GM18909 (cell line): ENCODE measurements at regions not wholly inside any gene's neighbourhood (a gene's known extent, or its start where the extent isn't known, plus 50 kb on each side); places are given as distances from the start of the nearest gene placed in this dataset.
A peak's percentile ranks its signal among the peaks of the same experiment; 100 is the strongest.

ENCODE experiments used
- ATAC-seq: cut with Tn5 transposase; IDR thresholded peaks from one replicate; pipeline ENCODE4 v1.9.1; 2021; ENCODE audit warnings: mild to moderate bottlenecking; ENCODE audit not compliant: unreplicated experiment, poor library complexity

- ATAC-seq: no peak
Observed at GRCh38 chr10:88122145-88122544, 258.7 kb downstream of the PTEN start.

DNA sequence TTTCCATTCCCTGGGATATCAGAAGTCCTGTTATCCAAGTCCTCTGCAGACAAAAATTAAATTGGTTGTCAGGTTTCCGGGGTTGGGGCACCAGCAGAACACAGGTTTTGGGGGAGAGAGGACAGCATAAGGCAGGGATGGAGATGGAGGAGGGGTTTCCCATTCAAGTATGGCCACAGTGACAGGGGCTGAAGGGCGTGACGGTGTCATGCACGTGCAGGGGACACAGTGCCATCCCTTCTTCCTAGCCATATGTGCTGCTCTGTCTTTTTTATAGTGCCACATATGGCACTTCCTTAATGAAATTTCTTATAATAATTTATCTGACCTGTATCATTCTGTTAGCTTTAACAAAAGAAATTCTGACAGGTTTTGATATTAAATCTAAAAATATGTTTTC lies 259.2 kb downstream of the PTEN start:
- ATAC-seq: no peak

GRCh38 chr10:88125766-88126165 lies 262.3 kb downstream of the PTEN start:
- no peak for ATAC-seq

GRCh38 chr10:88126699-88127098 lies 263.3 kb downstream of the PTEN start:
- ATAC-seq: no peak

- no peak for ATAC-seq
Observed at GRCh38 chr10:88127269-88127668, 263.8 kb downstream of the PTEN start.

- no peak for ATAC-seq
Observed at GRCh38 chr10:88127766-88128165, 264.3 kb downstream of the PTEN start.

DNA sequence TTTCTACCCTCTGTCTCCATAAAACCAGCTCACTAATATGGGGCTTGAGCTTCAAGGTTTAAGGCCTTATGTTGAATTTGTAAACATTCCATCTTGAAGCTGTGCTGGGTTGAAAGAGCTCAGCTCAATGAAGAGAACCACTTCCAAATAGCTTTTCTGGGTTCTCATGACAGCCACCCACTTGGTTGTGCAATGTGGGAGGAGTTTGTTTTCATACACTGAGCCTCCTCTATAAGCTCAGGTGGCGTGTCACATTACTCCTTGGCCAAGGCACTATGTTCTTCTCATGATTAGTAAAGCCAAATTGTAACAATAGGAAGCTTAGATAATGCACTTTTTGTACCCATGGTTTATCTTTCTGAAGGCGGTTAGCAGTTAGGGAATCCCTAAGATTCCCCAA lies 265.6 kb downstream of the PTEN start:
- ATAC-seq: no peak

- ATAC-seq: no peak
Observed at GRCh38 chr10:88130912-88131311, 267.5 kb downstream of the PTEN start.

DNA sequence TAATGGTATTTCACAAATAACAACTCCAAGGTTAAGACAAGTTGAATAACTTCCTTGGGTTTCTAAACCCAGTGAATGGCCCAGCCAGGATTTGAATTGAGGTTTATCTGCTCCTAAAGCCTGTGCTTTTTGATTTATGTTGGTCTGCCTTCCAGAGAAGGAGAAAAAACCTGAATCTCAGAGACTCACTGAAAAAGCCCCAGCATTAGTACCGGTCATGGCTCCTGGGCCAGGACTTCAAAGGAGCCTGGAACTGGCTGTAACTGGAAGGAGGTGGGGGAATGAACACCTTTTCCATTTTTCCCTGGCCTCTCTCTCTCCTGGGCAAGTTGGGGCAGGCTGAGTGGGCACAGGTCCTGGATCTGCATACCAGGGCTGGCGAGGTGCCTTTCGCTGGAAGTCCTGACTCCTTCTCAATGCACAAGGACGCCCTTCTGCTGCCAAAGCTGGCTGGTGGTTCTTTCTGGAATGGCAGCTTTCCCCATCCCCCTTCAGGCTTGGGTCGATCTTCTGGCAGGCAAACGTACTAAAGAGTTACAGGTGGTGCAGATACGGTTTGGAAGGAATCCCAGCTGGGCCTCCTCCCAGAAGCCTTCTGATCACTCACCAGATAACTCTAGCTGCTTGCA lies 268.2 kb downstream of the PTEN start:
- ATAC-seq: no peak

GRCh38 chr10:88136712-88137111 lies 273.3 kb downstream of the PTEN start:
- no peak for ATAC-seq

- ATAC-seq: peak; percentile 87
Observed at GRCh38 chr10:88138319-88138848, 275.0 kb downstream of the PTEN start.

DNA sequence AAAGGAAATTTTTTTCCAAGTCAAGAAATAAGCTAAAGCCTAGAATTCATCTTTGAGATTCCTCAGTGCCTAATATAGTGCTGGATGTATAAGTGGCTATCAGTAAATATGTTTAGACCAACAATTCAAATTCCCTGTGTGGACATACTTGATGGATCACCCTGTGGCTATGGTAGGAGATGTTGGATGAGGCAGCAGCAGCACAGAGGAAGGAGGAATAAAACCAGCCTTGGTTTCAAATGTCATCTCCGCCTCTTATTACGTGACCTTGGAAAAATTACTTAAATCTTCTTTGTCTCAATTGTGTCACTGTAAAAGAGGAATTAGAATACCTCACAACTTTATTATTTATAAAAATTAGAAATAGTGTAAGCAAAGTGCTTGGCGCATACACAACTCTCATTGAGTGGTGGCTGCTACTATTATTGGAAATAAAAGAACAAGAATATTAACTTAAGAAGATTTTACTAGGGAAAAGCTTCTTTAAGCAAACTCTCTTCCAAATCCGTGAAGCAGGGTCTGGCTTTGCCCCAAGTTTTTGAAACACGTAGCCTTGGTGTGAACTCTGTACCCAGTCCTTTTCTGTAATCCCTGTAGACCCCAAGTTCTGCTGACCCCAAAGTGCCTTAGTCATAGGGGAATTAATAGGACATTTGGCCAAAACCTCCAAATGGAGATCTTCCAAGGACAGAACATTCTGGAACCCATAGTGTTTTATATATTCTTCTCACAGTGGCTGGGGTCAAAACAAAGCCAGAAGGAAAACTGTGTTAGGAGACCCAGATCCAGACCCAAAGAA lies 283.8 kb downstream of the PTEN start:
- no peak for ATAC-seq

GRCh38 chr10:88149906-88150305 lies 286.5 kb downstream of the PTEN start:
- no peak for ATAC-seq

- no peak for ATAC-seq
Observed at GRCh38 chr10:88150339-88150738, 286.9 kb downstream of the PTEN start.

DNA sequence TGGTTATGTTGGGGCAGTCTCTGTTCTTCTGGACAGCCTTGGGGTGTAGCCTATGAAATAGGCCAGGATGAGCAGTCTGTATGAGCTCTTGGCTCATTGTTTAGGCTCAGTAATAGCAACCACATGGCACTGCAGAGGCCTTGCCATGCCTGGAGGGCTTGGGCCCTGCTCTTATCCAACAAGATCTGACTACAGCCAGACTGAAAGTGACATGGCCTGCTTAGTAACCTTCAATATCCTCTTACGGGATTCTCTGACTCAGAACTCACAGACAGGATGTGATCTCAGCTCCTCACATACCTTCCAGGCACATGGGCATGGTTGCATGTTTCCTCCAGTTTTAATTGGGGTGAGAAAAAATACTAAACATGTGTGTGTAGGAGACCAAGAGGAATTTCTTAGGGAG lies 289.3 kb downstream of the PTEN start:
- peak; percentile 81 for ATAC-seq

DNA sequence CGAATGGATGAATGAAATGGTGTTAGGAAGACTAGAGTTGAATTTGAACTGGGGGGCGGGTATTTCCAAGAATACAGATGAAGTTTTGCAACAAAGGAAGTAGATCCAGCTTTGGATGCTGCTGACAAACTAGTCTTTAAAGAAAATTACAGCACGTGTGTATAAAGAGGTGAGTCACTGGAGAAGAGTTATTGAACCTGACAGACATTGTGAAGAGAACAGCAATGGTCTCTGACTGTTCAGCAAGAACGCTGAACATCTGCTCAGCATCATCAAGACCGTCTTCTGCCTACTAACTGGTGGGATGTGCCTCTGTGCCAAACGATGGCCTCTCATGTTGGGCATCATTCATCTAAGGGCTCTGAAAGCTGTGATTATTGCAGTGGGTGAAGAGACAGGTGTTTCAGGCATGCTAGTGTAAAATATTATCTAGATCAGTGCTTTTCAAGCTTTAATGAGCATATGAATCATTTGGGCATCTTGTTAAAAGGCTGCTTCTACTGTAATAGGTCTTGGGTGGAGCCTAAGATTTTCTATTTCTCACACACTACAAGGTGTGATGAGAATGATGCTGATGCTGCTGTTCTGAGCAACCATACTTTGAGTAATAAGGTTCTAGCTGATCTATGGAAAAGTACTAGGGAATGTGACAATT lies 291.3 kb downstream of the PTEN start:
- ATAC-seq: no peak

DNA sequence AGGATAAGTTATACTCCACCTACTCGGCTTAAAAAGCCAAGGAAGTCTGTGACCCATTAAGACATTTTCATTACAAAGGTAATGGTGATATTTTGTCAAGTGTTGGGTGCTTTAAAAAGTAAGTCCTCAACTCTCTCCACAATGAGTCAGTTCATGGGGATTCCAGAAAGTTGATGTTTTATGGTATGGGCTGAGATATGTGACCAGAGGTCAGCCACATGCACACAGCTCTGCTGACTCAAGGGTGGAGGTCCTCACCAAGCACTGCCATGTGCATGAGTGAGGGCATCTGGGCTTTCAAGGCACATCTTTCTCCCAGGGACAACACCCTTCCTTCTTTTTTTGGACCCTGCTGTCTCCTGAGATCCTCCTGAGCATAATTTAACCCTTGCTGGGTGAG lies 292.9 kb downstream of the PTEN start:
- no peak for ATAC-seq

DNA sequence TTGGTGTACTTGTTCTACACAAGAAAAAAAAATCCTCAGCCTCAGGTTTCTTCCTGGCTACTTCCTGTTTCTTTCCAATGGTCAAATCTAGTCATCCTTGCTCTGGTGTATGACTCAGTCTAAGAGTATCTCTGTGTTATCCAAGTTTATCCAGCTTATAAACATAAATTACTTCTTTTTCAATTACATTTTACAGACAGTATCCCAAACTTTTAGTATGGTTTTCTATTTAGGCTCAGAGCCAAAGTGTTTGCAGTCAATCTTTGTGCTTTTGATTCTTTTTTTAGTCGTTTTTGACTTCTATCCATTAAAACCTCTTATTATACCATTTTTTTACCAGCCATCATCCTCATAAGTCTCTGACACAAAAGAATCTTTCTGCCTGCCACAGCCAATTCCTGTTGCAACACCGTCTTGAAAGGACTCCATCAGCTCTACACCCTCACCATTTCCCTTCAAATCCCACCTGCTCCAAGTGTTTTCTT lies 294.6 kb downstream of the PTEN start:
- no peak for ATAC-seq

DNA sequence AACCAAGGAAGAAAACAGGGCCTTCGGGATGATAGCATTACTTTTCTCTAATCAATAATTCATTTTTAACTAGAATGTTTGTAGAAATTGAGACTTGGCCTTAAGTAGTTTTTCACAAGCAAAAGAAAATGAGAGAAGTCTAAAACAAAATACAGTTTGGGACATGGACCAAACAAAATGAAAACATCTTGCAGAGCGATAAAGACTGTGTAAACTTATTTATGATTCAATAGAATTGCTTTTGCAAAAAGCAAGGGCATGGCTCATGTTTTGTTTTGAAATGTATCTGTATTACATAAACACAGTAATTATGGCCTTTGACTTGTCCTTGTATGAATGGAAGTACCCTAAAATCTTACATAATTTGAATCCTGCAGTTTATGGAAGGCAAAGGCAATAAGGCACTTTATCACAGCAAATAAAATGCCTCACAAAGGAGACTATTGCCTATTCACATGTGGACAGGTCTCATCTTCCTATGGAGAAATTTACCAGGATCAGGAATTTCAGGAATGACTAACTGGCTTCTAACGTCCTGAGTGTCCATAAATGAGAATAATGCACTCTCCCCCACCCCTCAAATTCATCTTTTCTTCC lies 295.2 kb downstream of the PTEN start:
- no peak for ATAC-seq

DNA sequence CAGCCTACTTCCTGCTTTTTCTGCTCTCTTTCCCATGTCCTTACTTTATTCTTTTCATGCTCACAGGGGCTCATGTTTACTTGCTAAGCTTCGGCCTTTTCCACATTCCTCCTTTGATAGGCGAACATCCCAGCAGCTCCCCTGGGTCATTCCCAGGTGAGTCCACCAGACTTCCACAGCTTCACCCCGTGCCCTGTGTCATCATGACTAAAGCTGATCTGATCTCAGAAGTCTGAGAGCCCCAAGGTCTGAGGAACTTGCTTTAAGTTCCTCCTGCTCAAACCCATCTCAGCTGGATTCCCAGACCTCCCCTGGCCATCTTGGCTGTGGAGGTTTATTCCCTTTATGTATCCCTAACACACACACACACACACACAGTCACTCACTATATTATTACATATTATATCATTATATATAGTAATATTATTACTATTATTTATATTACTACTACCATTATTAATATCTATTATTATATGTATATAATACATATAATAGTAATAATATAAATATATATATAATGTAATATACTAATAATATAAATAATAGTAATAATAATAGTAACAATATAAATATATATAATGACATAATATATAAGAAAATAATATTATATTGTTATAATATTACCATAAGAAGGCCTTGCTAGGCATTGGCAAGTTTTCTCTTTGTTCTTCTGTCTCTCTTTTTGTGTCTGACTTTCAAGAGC lies 295.9 kb downstream of the PTEN start:
- no peak for ATAC-seq
